Brain microvascular endothelial cell (primary cell): ENCODE measurements at regions not wholly inside any gene's neighbourhood (a gene's known extent, or its start where the extent isn't known, plus 50 kb on each side); places are given as distances from the start of the nearest gene placed in this dataset.

Source experiments
- DNase-seq: peaks from one replicate; pipeline ENCODE4 v3.0.0-alpha.2; 2020
- H3K27ac ChIP-seq: fragments of 250-450 bp; sonication (Bioruptor Pico); 2 replicates; pipeline ENCODE4 v1.5.1; 2020; ENCODE audit warnings: mild to moderate bottlenecking, moderate library complexity
- H3K27me3 ChIP-seq: fragments of 250-450 bp; sonication (Bioruptor Pico); replicated peaks from 2 replicates; pipeline ENCODE4 v1.5.1; 2020; ENCODE audit warnings: mild to moderate bottlenecking
- H3K36me3 ChIP-seq: fragments of 250-450 bp; sonication (Bioruptor Pico); replicated peaks from 2 replicates; pipeline ENCODE4 v1.5.1; 2020; ENCODE audit warnings: mild to moderate bottlenecking
- H3K4me3 ChIP-seq: 2 replicates; pipeline ENCODE4 v1.5.1; 2011; ENCODE audit warnings: low read depth, mild to moderate bottlenecking, control low read depth, low read length, moderate library complexity
- CTCF ChIP-seq: IDR thresholded peaks from 2 replicates; pipeline ENCODE4 v1.5.1; 2011; ENCODE audit warnings: low read depth, mild to moderate bottlenecking, moderate library complexity, low read length, control low read depth, inconsistent platforms; ENCODE audit errors: missing control alignments
- in situ Hi-C: cut with HindIII; loops from 2 replicates; pipeline ENCODE4 v1.10.0; 2017; ENCODE audit warnings: low sequenced_read_pairs, low pct_ligation_motif_present

DNA sequence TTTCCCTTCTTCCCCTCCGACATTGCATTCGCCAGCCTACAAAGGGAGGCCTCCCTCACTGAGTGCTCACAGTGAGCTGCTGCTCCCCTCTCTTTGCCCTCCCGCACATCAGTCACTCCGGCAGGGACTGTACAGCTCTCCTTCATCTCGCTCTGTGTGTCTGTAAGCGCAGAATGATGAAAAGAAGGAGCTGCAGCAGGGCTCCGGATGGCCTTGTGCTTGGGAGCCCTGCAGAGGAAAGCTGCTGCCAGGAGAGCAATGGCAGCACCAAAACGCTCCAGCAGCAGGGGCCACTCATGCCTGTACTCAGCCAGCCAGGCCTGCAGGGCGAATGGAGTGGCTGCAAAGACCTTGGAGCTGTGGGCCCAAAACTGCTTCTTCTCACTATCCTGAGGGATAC is 107.0 kb upstream of the NSMCE3 start:
- TF ChIP-seq CTCF = no peak
- in situ Hi-C loops = no loop called here
- H3K27ac ChIP-seq = no peak overlapping the region
- DNase-seq = no peak
- no peaks in the 10 kb centered on the region for H3K27me3 ChIP-seq
- no peaks in the 10 kb centered on the region for H3K36me3 ChIP-seq
- no peak overlapping the region for H3K4me3 ChIP-seq

DNA sequence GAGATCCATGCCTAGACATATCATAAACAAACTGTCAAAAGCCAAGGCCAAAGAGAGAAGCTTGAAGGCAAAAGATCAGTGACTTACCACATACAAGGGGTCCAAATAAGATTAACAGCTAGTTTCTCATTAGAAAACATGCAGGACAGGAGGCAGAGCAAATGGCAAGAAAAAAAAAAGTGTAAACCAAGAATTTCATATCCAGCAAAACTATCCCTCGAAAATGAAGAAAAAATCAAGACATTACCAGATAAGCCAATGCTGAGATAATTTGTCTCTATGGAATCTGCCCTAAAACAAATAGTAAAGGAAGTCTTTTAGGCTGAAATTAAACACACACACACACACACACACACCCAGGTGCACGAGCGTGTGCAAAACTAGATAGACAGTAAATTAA is 99.6 kb upstream of the NSMCE3 start:
- no peak overlapping the region for H3K4me3 ChIP-seq
- H3K36me3 ChIP-seq = no peaks in the 10 kb centered on the region
- TF ChIP-seq CTCF = no peak
- no peak for DNase-seq
- H3K27me3 ChIP-seq = no peaks in the 10 kb centered on the region
- in situ Hi-C loops = no loop called here
- H3K27ac ChIP-seq = no peak overlapping the region

DNA sequence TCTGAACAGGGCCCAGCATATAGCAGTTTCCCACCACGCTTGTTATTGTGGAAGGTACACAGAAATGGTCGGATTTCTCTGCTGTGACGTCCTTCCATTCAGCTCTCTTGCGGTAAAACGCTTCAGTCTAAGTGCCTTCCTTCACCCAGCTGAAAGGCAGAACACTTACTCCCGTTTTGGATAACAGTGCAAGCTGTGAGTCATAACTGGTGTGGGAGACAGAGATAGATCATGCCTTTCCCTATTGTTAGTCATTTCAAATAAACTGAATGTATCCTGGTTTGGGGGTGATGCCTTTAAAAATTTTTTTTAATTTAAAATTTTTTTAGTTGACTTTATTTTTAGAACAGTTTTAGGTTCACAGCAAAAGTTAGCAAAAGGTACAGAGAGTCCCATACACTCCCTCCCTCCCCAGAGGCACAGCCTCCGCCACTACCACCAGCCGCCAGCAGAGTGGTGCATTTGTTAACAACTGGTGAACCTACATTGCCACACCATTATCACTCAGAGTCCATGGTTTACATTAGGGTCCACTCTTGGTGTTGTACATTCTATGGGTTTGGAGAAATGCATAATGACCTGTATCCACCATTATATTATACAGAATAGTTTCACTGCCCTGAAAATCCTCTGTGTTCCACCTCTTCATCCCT is 94.9 kb upstream of the NSMCE3 start:
- H3K4me3 ChIP-seq = no peak overlapping the region
- no peak overlapping the region for H3K27ac ChIP-seq
- no peaks in the 10 kb centered on the region for H3K36me3 ChIP-seq
- TF ChIP-seq CTCF = peak; percentile 58
- in situ Hi-C loops = no loop called here
- no peaks in the 10 kb centered on the region for H3K27me3 ChIP-seq
- peak; percentile 52 for DNase-seq

DNA sequence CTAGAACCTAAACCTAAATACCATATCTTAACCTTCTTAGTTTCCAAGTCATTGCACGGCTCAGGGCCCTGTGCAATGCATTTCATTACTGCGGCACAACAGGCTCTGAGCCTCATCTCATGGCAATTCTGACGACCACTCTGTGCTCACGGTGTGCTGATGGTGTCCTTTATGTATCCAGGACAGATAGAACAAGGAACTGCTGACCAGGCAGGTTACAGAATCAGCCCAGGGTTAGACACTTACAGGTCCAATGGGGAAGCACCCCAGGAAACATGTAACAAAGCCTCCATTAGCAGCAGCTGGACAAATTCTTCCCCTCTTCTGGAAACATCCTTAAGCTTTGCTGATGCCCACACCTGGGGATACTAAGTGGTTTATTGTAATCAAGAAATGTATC is 91.9 kb upstream of the NSMCE3 start:
- no peak overlapping the region for H3K27ac ChIP-seq
- no peaks in the 10 kb centered on the region for H3K36me3 ChIP-seq
- no peaks in the 10 kb centered on the region for H3K27me3 ChIP-seq
- in situ Hi-C loops = no loop called here
- no peak for TF ChIP-seq CTCF
- no peak overlapping the region for H3K4me3 ChIP-seq
- DNase-seq = no peak

DNA sequence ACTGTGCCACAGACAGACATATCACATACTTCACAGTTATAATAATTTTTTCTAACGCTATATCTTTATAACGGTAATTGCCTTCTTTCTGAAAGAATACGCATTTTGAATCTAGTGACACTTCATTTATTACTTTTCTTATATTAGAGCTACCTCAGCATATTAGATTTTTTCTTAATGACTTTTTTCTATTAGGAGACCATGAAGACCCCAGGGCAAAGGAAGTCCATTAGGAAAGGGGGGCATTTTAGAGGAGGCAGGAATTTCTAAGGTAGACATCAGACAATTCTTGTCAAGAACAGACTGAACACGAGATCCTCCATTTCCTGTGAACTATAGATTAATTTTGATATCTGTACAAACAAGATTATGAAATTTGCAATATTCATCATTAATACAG is 90.5 kb upstream of the NSMCE3 start:
- TF ChIP-seq CTCF = no peak
- in situ Hi-C loops = no loop called here
- H3K27ac ChIP-seq = no peak overlapping the region

GRCh38 chr15:29356786-29357185 is 87.2 kb upstream of the NSMCE3 start:
- Histone ChIP-seq H3K27ac (no peak overlapping the region), H3K36me3 (no peaks in the 10 kb centered on the region), H3K27me3 (no peaks in the 10 kb centered on the region), H3K4me3 (no peak overlapping the region)
- TF ChIP-seq CTCF = no peak
- in situ Hi-C loops = no loop called here
- DNase-seq = no peak

More for the DNA sequence above, 90.5 kb upstream of the NSMCE3 start:
- Histone ChIP-seq H3K27me3 (no peaks in the 10 kb centered on the region), H3K36me3 (no peaks in the 10 kb centered on the region), H3K4me3 (no peak overlapping the region)
- no peak for DNase-seq
